ENCODE measurements at regions not wholly inside any gene's neighbourhood (a gene's known extent, or its start where the extent isn't known, plus 50 kb on each side); places are given as distances from the start of the nearest gene placed in this dataset.

- ATAC-seq (no peak), DNase-seq (ENCODE audit: low read depth, low spot score) (no peak)
- H3K4me3 ChIP-seq (replicated peaks in 1 of 2; ENCODE audit: low read depth in 1 of 2, low read length in 2 of 2) = no peak overlapping the region
- no peaks in the 10 kb centered on the region for H3K9me3 ChIP-seq (ENCODE audit: control insufficient read depth in 1 of 2, insufficient read depth in 1 of 2, low read depth in 1 of 2, low read length in 2 of 2)
- H3K9me2 ChIP-seq (ENCODE audit: insufficient read depth) = no peaks in the 10 kb centered on the region
- intact Hi-C loops (cut with micrococcal nuclease) = no loop called here
- TF ChIP-seq, protein P1, sequence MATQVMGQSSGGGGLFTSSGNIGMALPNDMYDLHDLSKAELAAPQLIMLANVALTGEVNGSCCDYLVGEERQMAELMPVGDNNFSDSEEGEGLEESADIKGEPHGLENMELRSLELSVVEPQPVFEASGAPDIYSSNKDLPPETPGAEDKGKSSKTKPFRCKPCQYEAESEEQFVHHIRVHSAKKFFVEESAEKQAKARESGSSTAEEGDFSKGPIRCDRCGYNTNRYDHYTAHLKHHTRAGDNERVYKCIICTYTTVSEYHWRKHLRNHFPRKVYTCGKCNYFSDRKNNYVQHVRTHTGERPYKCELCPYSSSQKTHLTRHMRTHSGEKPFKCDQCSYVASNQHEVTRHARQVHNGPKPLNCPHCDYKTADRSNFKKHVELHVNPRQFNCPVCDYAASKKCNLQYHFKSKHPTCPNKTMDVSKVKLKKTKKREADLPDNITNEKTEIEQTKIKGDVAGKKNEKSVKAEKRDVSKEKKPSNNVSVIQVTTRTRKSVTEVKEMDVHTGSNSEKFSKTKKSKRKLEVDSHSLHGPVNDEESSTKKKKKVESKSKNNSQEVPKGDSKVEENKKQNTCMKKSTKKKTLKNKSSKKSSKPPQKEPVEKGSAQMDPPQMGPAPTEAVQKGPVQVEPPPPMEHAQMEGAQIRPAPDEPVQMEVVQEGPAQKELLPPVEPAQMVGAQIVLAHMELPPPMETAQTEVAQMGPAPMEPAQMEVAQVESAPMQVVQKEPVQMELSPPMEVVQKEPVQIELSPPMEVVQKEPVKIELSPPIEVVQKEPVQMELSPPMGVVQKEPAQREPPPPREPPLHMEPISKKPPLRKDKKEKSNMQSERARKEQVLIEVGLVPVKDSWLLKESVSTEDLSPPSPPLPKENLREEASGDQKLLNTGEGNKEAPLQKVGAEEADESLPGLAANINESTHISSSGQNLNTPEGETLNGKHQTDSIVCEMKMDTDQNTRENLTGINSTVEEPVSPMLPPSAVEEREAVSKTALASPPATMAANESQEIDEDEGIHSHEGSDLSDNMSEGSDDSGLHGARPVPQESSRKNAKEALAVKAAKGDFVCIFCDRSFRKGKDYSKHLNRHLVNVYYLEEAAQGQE (IDR thresholded peaks at IDR 0.05; ENCODE audit: low read depth) = no peak
- TF ChIP-seq SP1 (IDR thresholded peaks at IDR 0.05; ENCODE audit: low read depth) (no peak), POLR2AphosphoS5 (IDR thresholded peaks at IDR 0.05; ENCODE audit: low read depth, low read length) (no peak), CBX3 (IDR thresholded peaks at IDR 0.05; ENCODE audit: low read depth) (no peak), EGR1 (IDR thresholded peaks at IDR 0.05; ENCODE audit: low read depth) (no peak)
- no peak overlapping the region for H2AFZ ChIP-seq (ENCODE audit: low read depth, low read length, poor library complexity, severe bottlenecking)
- POLR2A ChIA-PET = no interaction called here
- RAD21 ChIA-PET (ENCODE audit: low non-redundant PET in 1 of 2, low total read pairs in 2 of 2, uncharacterized antibody in 2 of 2, unreplicated experiment in 2 of 2) = no interaction called here
- no peak overlapping the region for H3K27ac ChIP-seq (ENCODE audit: low read depth, low read length)
- H3K4me1 ChIP-seq (ENCODE audit: control insufficient read depth in 1 of 2, insufficient read depth in 2 of 2, low read length in 2 of 2) = no peaks in the 10 kb centered on the region
- CTCF ChIA-PET = no interaction called here
- no peaks in the 10 kb centered on the region for H3K36me3 ChIP-seq (ENCODE audit: control insufficient read depth in 1 of 2, insufficient read depth in 2 of 2, low read length in 2 of 2)
- H3K4me2 ChIP-seq (ENCODE audit: low read length) = no peak overlapping the region
- H3K9ac ChIP-seq (ENCODE audit: low read length) = no peak overlapping the region
- peaks cover 12% of the 10 kb centered on the region; the same call in 1 of the 2 replicates for H3K27me3 ChIP-seq (ENCODE audit: insufficient read depth, low read length)
- H4K20me1 ChIP-seq (ENCODE audit: insufficient read depth) = no peaks in the 10 kb centered on the region
- no peaks in the 10 kb centered on the region for H3K79me2 ChIP-seq (ENCODE audit: insufficient read depth, low read length)
- BruUV-seq (replicated peaks) = no TSS peak
Measured at GRCh38 chr9:90021216-90021906, 416.5 kb downstream of the GADD45G start.

DNA sequence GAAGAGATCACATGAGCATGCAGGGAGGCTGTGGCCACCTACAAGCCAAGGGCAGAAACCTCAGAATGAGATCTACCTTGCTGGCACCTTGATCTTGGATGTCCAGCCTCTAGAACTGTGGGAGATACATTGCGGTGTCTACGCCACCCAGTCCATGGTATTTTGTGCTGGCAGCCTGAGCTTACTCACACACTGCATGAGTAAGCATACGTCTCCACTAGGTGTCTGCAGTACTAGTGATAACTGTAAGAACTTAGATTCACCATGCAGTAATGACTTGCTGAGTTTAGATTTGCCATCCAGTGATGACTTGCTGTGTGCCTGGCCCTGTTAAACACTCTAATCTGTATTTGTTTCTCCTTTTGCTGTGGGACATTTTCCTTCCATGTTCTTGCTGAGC lies 417.7 kb downstream of the GADD45G start:
- no TSS peak for BruUV-seq (replicated peaks)
- no peak overlapping the region for H3K4me2 ChIP-seq (ENCODE audit: low read length)
- no peak overlapping the region for H3K27ac ChIP-seq (ENCODE audit: low read depth, low read length)
- H3K27me3 ChIP-seq (ENCODE audit: insufficient read depth, low read length) = peaks cover 15% of the 10 kb centered on the region
- no peaks in the 10 kb centered on the region for H3K9me3 ChIP-seq (ENCODE audit: control insufficient read depth in 1 of 2, insufficient read depth in 1 of 2, low read depth in 1 of 2, low read length in 2 of 2)
- POLR2A ChIA-PET = no interaction called here
- H3K4me3 ChIP-seq (replicated peaks in 1 of 2; ENCODE audit: low read depth in 1 of 2, low read length in 2 of 2) = no peak overlapping the region
- H3K9ac ChIP-seq (ENCODE audit: low read length) = no peak overlapping the region
- H4K20me1 ChIP-seq (ENCODE audit: insufficient read depth) = no peaks in the 10 kb centered on the region
- no peaks in the 10 kb centered on the region for H3K9me2 ChIP-seq (ENCODE audit: insufficient read depth)
- H3K79me2 ChIP-seq (ENCODE audit: insufficient read depth, low read length) = no peaks in the 10 kb centered on the region
- RAD21 ChIA-PET (ENCODE audit: low non-redundant PET in 1 of 2, low total read pairs in 2 of 2, uncharacterized antibody in 2 of 2, unreplicated experiment in 2 of 2) = no interaction called here
- H2AFZ ChIP-seq (ENCODE audit: low read depth, low read length, poor library complexity, severe bottlenecking) = no peak overlapping the region
- H3K36me3 ChIP-seq (ENCODE audit: control insufficient read depth in 1 of 2, insufficient read depth in 2 of 2, low read length in 2 of 2) = no peaks in the 10 kb centered on the region
- DNase-seq (ENCODE audit: low read depth, low spot score) (no peak), ATAC-seq (no peak)
- H3K4me1 ChIP-seq (ENCODE audit: control insufficient read depth in 1 of 2, insufficient read depth in 2 of 2, low read length in 2 of 2) = no peaks in the 10 kb centered on the region
- CTCF ChIA-PET = no interaction called here
- intact Hi-C loops (cut with micrococcal nuclease) = no loop called here
- TF ChIP-seq ZBTB33 (IDR thresholded peaks at IDR 0.05; ENCODE audit: extremely low read depth, insufficient replicate concordance, low read length) (no peak), CBX3 (IDR thresholded peaks at IDR 0.05; ENCODE audit: low read depth) (no peak), YY1 (IDR thresholded peaks at IDR 0.05; ENCODE audit: extremely low read depth, insufficient replicate concordance, low read depth, low read length) (no peak), TCF7L2 (IDR thresholded peaks at IDR 0.05; ENCODE audit: borderline replicate concordance, extremely low read depth, insufficient read depth, insufficient read length) (no peak), ELF1 (IDR thresholded peaks at IDR 0.05; ENCODE audit: borderline replicate concordance, low read depth) (no peak)
- TF ChIP-seq, protein P1 (IDR thresholded peaks at IDR 0.05; ENCODE audit: low read depth) = no peak
